Parathyroid adenoma (tissue), 2 donors: ENCODE measurements at regions not wholly inside any gene's neighbourhood (a gene's known extent, or its start where the extent isn't known, plus 50 kb on each side); places are given as distances from the start of the nearest gene placed in this dataset.
A peak's percentile ranks its signal among the peaks of the same experiment; 100 is the strongest.

Experiments
- H2AFZ ChIP-seq: fragments of 300-600 bp; sonication (generic); one replicate; pipeline ENCODE4 v1.7.0; 2017; ENCODE audit warnings: antibody characterized with exemption, mild to moderate bottlenecking
- H3K27ac ChIP-seq: fragments of 300-600 bp; sonication (generic); one replicate; pipeline ENCODE4 v1.7.0; 2017
- H3K27me3 ChIP-seq: fragments of 300-600 bp; sonication (generic); one replicate; pipeline ENCODE4 v1.7.0; 2017; ENCODE audit warnings: low read length; ENCODE audit not compliant: control insufficient read depth, insufficient read depth
- H3K36me3 ChIP-seq: fragments of 300-600 bp; sonication (generic); one replicate; pipeline ENCODE4 v1.7.0; 2017; ENCODE audit warnings: low read length; ENCODE audit not compliant: control insufficient read depth, insufficient read depth
- H3K4me1 ChIP-seq: fragments of 300-600 bp; sonication (generic); one replicate; pipeline ENCODE4 v1.7.0; 2017; ENCODE audit warnings: control low read depth
- H3K4me2 ChIP-seq: fragments of 300-600 bp; sonication (generic); one replicate; pipeline ENCODE4 v1.7.0; 2017; ENCODE audit warnings: low read length
- H3K4me3 ChIP-seq: fragments of 300-600 bp; sonication (generic); one replicate; pipeline ENCODE4 v1.7.0; 2017; ENCODE audit warnings: low read depth, low read length
- H3K79me2 ChIP-seq: fragments of 300-600 bp; sonication (generic); one replicate; pipeline ENCODE4 v1.7.0; 2017; ENCODE audit warnings: control low read depth
- H3K9ac ChIP-seq: fragments of 300-600 bp; sonication (generic); one replicate; pipeline ENCODE4 v1.7.0; 2017; ENCODE audit warnings: mild to moderate bottlenecking
- H3K9me3 ChIP-seq: fragments of 300-600 bp; sonication (generic); one replicate; pipeline ENCODE4 v1.7.0; 2017; ENCODE audit warnings: low read length; ENCODE audit not compliant: control insufficient read depth
- CTCF ChIP-seq: fragments of 300-600 bp; sonication (generic); IDR thresholded peaks from one replicate; pipeline ENCODE4 v1.7.0; 2017; ENCODE audit warnings: antibody characterized with exemption, mild to moderate bottlenecking
- donor health status: primary hyperparathyroidism.

DNA sequence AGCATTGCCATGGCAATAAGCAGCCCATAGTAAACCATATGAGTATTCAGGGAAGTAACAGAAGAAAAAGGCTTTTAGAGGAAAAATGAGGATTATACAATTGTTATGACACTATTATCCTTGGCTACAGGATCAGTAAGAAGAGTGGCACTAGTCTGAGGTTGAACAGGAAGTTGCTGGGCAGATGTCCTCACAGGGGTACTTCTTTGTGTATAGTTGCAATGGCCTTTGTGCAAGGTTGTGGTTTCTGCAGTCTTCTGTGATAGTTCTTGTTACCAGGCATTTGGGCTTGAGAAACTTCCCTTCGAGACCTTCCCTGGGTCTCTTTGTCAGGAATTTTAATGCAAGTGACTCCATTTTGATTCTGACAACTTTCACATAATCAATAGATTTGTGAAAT lies 100.6 kb upstream of the ATP11B start:
- no peak overlapping the region for H3K4me2 ChIP-seq
- H3K4me1 ChIP-seq: no peaks in the 10 kb centered on the region
- H3K4me3 ChIP-seq: no peak overlapping the region
- no peak overlapping the region for H2AFZ ChIP-seq
- H3K79me2 ChIP-seq: no peaks in the 10 kb centered on the region
- H3K36me3 ChIP-seq: no peaks in the 10 kb centered on the region
- no peak for TF ChIP-seq CTCF
- no peaks in the 10 kb centered on the region for H3K9me3 ChIP-seq
- no peaks in the 10 kb centered on the region for H3K27me3 ChIP-seq
- H3K27ac ChIP-seq: no peak overlapping the region
- no peak overlapping the region for H3K9ac ChIP-seq

DNA sequence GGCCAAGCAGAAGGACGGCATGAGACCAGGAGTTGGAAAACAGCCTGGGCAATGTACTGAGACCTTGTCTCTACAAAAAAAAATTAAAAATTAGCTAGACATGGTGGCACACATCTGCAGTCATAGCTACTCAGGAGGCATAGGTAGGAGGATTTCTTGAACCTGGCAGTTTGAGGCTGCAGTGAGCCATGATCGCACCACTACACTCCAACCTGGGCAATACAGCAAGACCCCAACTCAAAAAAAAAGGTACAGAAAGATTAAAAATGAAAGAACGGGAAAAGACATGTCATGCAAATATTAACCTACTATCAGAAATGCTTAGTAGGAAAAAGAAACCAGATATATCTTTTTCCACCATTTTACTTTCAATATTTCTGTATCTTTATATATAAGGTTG lies 99.6 kb upstream of the ATP11B start:
- H3K27me3 ChIP-seq: no peaks in the 10 kb centered on the region

DNA sequence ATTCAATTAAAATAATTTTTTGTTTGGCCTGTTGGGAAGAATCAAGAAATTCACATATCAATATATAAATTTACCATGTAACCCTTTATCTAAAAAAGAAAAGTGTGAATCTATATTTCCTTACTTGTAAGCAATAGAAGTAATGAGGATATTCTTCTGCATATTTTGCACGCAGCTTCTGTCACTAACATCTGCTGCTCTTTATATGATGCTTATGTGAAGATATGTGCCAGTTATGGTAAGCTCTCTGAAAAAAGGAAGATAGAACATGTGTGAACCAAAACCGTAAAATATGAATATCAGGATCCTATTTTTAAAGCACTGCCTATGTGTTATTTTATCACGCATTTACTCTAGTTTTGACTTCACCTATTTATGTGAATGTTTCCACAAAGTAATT lies 96.4 kb upstream of the ATP11B start:
- Histone ChIP-seq H3K4me2 (no peak overlapping the region), H3K9ac (no peak overlapping the region)

More for the DNA sequence above, 99.6 kb upstream of the ATP11B start:
- Histone ChIP-seq H3K79me2 (no peaks in the 10 kb centered on the region), H3K4me2 (no peak overlapping the region), H3K27ac (no peak overlapping the region), H2AFZ (no peak overlapping the region), H3K9ac (no peak overlapping the region), H3K36me3 (no peaks in the 10 kb centered on the region), H3K4me1 (no peaks in the 10 kb centered on the region), H3K9me3 (no peaks in the 10 kb centered on the region), H3K4me3 (no peak overlapping the region)
- TF ChIP-seq CTCF: no peak

GRCh38 chr3:182697345-182697919 lies 95.9 kb upstream of the ATP11B start:
- no peak for TF ChIP-seq CTCF
- H3K36me3 ChIP-seq: no peaks in the 10 kb centered on the region
- H3K4me3 ChIP-seq: no peak overlapping the region
- no peaks in the 10 kb centered on the region for H3K79me2 ChIP-seq
- peak overlapping the region; percentile 12 for H3K4me2 ChIP-seq
- no peaks in the 10 kb centered on the region for H3K27me3 ChIP-seq
- no peak overlapping the region for H3K9ac ChIP-seq
- no peak overlapping the region for H3K27ac ChIP-seq
- H3K4me1 ChIP-seq: no peaks in the 10 kb centered on the region
- no peaks in the 10 kb centered on the region for H3K9me3 ChIP-seq
- H2AFZ ChIP-seq: peak overlapping the region; percentile 48

More for the DNA sequence above, 96.4 kb upstream of the ATP11B start:
- no peak overlapping the region for H3K4me3 ChIP-seq
- H3K36me3 ChIP-seq: no peaks in the 10 kb centered on the region
- H3K79me2 ChIP-seq: no peaks in the 10 kb centered on the region
- no peaks in the 10 kb centered on the region for H3K4me1 ChIP-seq
- no peak for TF ChIP-seq CTCF
- no peaks in the 10 kb centered on the region for H3K9me3 ChIP-seq
- no peaks in the 10 kb centered on the region for H3K27me3 ChIP-seq
- H2AFZ ChIP-seq: no peak overlapping the region
- no peak overlapping the region for H3K27ac ChIP-seq

DNA sequence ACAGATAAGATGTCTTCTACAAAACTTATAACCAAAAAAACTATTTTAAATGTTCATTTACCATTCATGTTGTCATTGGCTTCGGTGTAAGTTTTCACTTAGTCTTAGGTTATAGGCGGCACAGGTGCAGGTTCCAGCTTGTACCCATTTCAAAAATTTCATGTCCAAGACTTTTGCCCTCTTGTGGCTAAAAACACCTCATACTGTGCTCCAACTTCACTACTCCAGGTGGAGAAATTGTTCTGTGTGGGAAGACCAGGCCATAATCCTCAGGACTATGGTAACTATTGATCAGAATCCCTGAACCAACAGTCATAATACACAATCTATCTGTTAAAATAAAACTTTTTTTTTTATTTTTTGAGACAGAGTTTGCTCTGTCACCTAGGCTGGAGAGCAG lies 95.2 kb upstream of the ATP11B start:
- no peak overlapping the region for H3K4me3 ChIP-seq
- H3K9ac ChIP-seq: no peak overlapping the region
- H3K27ac ChIP-seq: no peak overlapping the region
- H2AFZ ChIP-seq: no peak overlapping the region
- no peak for TF ChIP-seq CTCF
- no peaks in the 10 kb centered on the region for H3K27me3 ChIP-seq
- H3K9me3 ChIP-seq: no peaks in the 10 kb centered on the region
- no peaks in the 10 kb centered on the region for H3K79me2 ChIP-seq
- no peak overlapping the region for H3K4me2 ChIP-seq
- H3K4me1 ChIP-seq: no peaks in the 10 kb centered on the region
- no peaks in the 10 kb centered on the region for H3K36me3 ChIP-seq
